ENCODE measurements at regions not wholly inside any gene's neighbourhood (a gene's known extent, or its start where the extent isn't known, plus 50 kb on each side); places are given as distances from the start of the nearest gene placed in this dataset.

DNA sequence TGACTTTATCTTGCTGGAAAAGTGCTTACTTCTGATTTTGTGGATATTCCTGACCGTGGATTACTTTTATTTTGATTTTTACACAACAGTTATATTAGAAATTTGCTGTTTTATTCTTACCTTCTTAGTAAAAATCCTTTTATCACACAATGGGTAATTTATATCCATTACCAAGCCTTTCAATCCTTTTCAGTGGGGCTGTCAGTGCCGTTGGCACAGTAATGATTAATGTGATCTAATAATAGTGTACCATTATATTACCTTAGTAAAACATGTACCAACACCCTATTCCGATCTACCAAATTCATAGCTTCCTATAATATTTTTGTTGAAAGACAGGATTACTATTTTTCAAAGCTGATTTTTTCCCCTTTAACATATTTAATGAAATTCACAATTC, 87.3 kb upstream of the ZNF536 start:
- TF ChIP-seq, protein P1, sequence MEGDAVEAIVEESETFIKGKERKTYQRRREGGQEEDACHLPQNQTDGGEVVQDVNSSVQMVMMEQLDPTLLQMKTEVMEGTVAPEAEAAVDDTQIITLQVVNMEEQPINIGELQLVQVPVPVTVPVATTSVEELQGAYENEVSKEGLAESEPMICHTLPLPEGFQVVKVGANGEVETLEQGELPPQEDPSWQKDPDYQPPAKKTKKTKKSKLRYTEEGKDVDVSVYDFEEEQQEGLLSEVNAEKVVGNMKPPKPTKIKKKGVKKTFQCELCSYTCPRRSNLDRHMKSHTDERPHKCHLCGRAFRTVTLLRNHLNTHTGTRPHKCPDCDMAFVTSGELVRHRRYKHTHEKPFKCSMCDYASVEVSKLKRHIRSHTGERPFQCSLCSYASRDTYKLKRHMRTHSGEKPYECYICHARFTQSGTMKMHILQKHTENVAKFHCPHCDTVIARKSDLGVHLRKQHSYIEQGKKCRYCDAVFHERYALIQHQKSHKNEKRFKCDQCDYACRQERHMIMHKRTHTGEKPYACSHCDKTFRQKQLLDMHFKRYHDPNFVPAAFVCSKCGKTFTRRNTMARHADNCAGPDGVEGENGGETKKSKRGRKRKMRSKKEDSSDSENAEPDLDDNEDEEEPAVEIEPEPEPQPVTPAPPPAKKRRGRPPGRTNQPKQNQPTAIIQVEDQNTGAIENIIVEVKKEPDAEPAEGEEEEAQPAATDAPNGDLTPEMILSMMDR (IDR thresholded peaks at IDR 0.05): no peak
- TF ChIP-seq POLR2A (IDR thresholded peaks at IDR 0.05) (no peak), EP300 (IDR thresholded peaks at IDR 0.05) (no peak)

Measured in tibial nerve (tissue), 4 donors.